DOHH2 (cell line): ENCODE measurements at regions not wholly inside any gene's neighbourhood (a gene's known extent, or its start where the extent isn't known, plus 50 kb on each side); places are given as distances from the start of the nearest gene placed in this dataset.

Experiments
- H3F3A ChIP-seq: fragments of 200-600 bp; sonication (generic), shearing (Covaris generic); 2 replicates; pipeline ENCODE4 v1.6.0; 2016; ENCODE audit warnings: antibody characterized with exemption, mild to moderate bottlenecking; ENCODE audit not compliant: control insufficient read depth, insufficient read depth
- H3K27ac ChIP-seq: fragments of 200-600 bp; sonication (generic); 2 replicates; pipeline ENCODE4 v1.5.1; 2014; ENCODE audit warnings: low read depth, mild to moderate bottlenecking, low read length, moderate library complexity
- H3K27me3 ChIP-seq: fragments of 200-600 bp; sonication (generic); 2 replicates; pipeline ENCODE4 v1.6.1; 2014; ENCODE audit warnings: mild to moderate bottlenecking, low read length, mixed read lengths; ENCODE audit not compliant: control insufficient read depth
- H3K36me3 ChIP-seq: fragments of 200-600 bp; sonication (generic); 2 replicates; pipeline ENCODE4 v1.6.1; 2014; ENCODE audit warnings: mild to moderate bottlenecking, low read length, moderate library complexity, mixed read lengths; ENCODE audit not compliant: control insufficient read depth
- H3K4me1 ChIP-seq: fragments of 200-600 bp; sonication (generic); 2 replicates; pipeline ENCODE4 v1.6.1; 2014; ENCODE audit warnings: mild to moderate bottlenecking, low read length, mixed read lengths; ENCODE audit not compliant: control insufficient read depth
- H3K4me2 ChIP-seq: fragments of 200-600 bp; sonication (generic); 2 replicates; pipeline ENCODE4 v1.6.0; 2014; ENCODE audit warnings: mild to moderate bottlenecking, low read length, moderate library complexity
- H3K4me3 ChIP-seq: fragments of 200-600 bp; sonication (generic); 2 replicates; pipeline ENCODE4 v1.5.1; 2014; ENCODE audit warnings: mild to moderate bottlenecking, low read length, mixed read lengths
- H3K79me2 ChIP-seq: fragments of 200-600 bp; sonication (generic); 2 replicates; pipeline ENCODE4 v1.6.1; 2014; ENCODE audit warnings: mild to moderate bottlenecking, low read length, mixed read lengths; ENCODE audit not compliant: control insufficient read depth
- H3K9me2 ChIP-seq: fragments of 200-600 bp; sonication (generic); replicated peaks from 2 replicates; pipeline ENCODE4 v1.6.1; 2014; ENCODE audit warnings: mild to moderate bottlenecking, low read length, mixed read lengths; ENCODE audit not compliant: control insufficient read depth
- H3K9me3 ChIP-seq: fragments of 200-600 bp; sonication (generic); 2 replicates; pipeline ENCODE4 v1.6.1; 2014; ENCODE audit warnings: antibody characterized with exemption, low read length, mixed read lengths; ENCODE audit not compliant: control insufficient read depth, insufficient read depth
- H4K20me1 ChIP-seq: fragments of 200-600 bp; sonication (generic); 2 replicates; pipeline ENCODE4 v1.6.0; 2014; ENCODE audit warnings: low read depth, mild to moderate bottlenecking, antibody characterized with exemption, low read length, moderate library complexity; ENCODE audit not compliant: control insufficient read depth, insufficient read depth
- EZH2phosphoT487 ChIP-seq: fragments of 200-600 bp; sonication (generic); IDR thresholded peaks from 2 replicates; pipeline ENCODE4 v1.6.1; 2017; ENCODE audit warnings: borderline replicate concordance, mild to moderate bottlenecking, antibody characterized with exemption, low read length, moderate library complexity, mixed read lengths
- TF ChIP-seq, protein P1 (sequence below): fragments of 200-600 bp; sonication (generic); IDR thresholded peaks from one replicate; pipeline ENCODE4 v1.5.1; 2014; ENCODE audit warnings: antibody characterized with exemption, mild to moderate bottlenecking, low read depth, low read length; ENCODE audit not compliant: poor library complexity, severe bottlenecking

DNA sequence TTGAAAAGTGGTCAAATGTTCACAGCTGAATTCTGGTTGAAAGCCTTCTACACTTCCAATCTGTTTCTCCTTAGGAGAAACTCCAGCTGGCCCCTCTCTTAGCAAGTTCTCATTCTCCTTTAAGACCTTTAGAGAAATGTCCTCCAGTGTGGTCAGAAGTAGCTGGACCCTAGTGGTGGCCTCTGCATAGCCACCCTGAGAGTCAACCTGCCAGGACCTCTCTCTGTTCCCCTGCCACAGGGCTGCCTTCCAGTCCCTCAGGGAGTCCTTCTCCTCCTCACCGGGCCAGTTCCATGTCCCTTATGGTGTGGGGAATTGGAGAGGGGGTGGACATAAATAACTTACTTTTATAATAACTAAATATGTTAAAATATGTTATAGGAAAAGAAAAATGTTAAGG lies 200.9 kb upstream of the PKDCC start:
- H3K9me2 ChIP-seq: no peaks in the 10 kb centered on the region
- no peaks in the 10 kb centered on the region for H3K9me3 ChIP-seq
- no peak overlapping the region for H3K27ac ChIP-seq

DNA sequence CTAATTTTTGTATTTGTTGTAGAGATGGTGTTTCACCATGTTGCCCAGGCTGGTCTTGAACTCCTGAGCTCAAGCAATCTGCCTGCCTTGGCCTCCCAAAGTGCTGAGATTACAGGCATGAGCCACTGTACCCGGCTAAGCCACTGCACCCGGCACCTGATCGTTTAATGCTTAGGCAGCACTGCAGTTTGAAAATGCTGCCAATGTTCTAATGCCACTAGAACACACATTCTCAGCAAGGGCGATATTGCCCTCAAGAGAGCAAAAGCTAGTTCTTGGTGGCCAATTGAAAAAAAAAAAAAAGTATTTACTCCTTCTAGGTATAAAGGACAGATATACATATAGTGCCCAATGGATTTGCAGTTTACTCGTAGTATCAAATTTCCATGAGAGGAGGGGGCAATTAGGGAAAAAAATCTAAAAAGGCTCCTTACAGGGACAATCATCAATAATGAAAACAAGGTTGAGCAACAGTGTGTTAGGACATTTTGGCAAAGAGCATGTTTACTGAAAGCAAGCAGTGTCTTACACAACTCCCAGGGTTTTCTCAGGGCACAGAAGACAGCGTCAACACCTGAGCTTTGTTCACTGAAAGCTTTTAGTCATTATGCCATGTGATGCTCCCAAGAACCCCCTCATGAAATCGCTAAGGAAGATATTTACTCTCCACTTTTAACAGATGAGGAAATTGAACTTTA lies 199.9 kb upstream of the PKDCC start:
- no peaks in the 10 kb centered on the region for H3K4me1 ChIP-seq
- no peaks in the 10 kb centered on the region for H3K36me3 ChIP-seq
- no peak overlapping the region for H3K27ac ChIP-seq
- H3F3A ChIP-seq: no peaks in the 10 kb centered on the region
- no peak overlapping the region for H3K4me3 ChIP-seq
- H3K9me2 ChIP-seq: no peaks in the 10 kb centered on the region
- H3K27me3 ChIP-seq: peaks cover 3% of the 10 kb centered on the region; the same call in 1 of the 2 replicates
- H3K9me3 ChIP-seq: no peaks in the 10 kb centered on the region
- no peaks in the 10 kb centered on the region for H4K20me1 ChIP-seq
- TF ChIP-seq, protein P1, sequence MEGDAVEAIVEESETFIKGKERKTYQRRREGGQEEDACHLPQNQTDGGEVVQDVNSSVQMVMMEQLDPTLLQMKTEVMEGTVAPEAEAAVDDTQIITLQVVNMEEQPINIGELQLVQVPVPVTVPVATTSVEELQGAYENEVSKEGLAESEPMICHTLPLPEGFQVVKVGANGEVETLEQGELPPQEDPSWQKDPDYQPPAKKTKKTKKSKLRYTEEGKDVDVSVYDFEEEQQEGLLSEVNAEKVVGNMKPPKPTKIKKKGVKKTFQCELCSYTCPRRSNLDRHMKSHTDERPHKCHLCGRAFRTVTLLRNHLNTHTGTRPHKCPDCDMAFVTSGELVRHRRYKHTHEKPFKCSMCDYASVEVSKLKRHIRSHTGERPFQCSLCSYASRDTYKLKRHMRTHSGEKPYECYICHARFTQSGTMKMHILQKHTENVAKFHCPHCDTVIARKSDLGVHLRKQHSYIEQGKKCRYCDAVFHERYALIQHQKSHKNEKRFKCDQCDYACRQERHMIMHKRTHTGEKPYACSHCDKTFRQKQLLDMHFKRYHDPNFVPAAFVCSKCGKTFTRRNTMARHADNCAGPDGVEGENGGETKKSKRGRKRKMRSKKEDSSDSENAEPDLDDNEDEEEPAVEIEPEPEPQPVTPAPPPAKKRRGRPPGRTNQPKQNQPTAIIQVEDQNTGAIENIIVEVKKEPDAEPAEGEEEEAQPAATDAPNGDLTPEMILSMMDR: no peak
- TF ChIP-seq EZH2phosphoT487: no peak
- H3K4me2 ChIP-seq: no peak overlapping the region
- no peaks in the 10 kb centered on the region for H3K79me2 ChIP-seq

More for the DNA sequence above, 200.9 kb upstream of the PKDCC start:
- H3K36me3 ChIP-seq: no peaks in the 10 kb centered on the region
- H3K4me2 ChIP-seq: no peak overlapping the region
- H3K4me3 ChIP-seq: no peak overlapping the region
- no peaks in the 10 kb centered on the region for H3K4me1 ChIP-seq
- H3K79me2 ChIP-seq: no peaks in the 10 kb centered on the region
- peaks cover 3% of the 10 kb centered on the region; the same call in 1 of the 2 replicates for H3K27me3 ChIP-seq
- TF ChIP-seq, protein P1: no peak
- no peak for TF ChIP-seq EZH2phosphoT487
- no peaks in the 10 kb centered on the region for H3F3A ChIP-seq
- H4K20me1 ChIP-seq: no peaks in the 10 kb centered on the region

DNA sequence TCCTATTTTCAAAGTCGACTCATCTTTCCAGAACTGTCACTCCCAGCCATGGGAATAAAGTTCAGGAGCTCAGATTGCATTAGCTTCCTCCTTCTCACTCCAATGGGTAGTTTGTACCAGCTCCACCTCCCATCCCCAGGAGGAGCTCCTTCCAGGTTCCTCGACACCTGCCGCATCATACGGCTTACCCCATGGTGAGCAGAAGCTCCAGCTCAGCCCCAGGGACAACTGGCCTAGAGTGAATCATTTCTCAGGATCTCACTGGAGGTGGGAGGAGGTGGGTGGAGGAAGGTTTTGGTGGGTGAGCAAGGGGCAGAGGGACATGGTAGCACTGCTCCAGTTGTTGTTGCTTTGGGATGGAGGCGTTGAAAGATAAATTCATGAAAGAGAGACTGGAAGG lies 196.3 kb upstream of the PKDCC start:
- Histone ChIP-seq H3K9me3 (no peaks in the 10 kb centered on the region), H3F3A (no peaks in the 10 kb centered on the region), H3K79me2 (no peaks in the 10 kb centered on the region), H4K20me1 (no peaks in the 10 kb centered on the region), H3K4me2 (no peak overlapping the region), H3K27me3 (peaks cover 4% of the 10 kb centered on the region; the same call in 1 of the 2 replicates), H3K4me1 (no peaks in the 10 kb centered on the region), H3K36me3 (no peaks in the 10 kb centered on the region), H3K9me2 (no peaks in the 10 kb centered on the region), H3K27ac (no peak overlapping the region), H3K4me3 (no peak overlapping the region)
- TF ChIP-seq, protein P1: no peak
- TF ChIP-seq EZH2phosphoT487: no peak
